ENCODE measurements at regions not wholly inside any gene's neighbourhood (a gene's known extent, or its start where the extent isn't known, plus 50 kb on each side); places are given as distances from the start of the nearest gene placed in this dataset.

DNA sequence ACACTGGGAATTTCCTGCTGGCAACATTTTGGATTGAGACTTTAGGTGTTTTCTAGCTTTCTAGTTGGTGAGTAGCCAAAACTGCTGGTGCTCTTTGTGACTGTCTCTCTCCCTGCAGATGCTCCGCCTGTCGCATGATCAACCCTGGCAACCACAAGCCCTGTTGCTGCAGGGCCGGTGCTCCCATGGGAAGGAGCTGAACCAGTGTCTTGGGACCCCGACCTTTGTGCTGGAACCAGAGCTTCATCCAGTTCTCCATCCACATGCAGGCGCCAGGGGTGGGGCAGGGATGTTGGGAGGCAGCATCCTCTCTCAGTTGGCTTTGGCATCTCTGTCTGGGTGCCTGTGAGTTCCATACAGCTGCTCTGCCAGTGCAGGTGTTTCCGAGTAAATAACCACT, 306.2 kb upstream of the MKI67 start:
- Mint-ChIP-seq H3K4me3 (no peak overlapping the region), H3K27ac (no peak overlapping the region), H3K4me1 (no peaks in the 10 kb centered on the region), H3K27me3 (peaks cover 0 to 28% (median under 1%) of the 10 kb centered on the region in 5 donors), H3K9me3 (peaks cover 0 to 6% (median 0%) of the 10 kb centered on the region in 11 donors), H3K36me3 (no peaks in the 10 kb centered on the region)
- no peaks in the 10 kb centered on the region for H3K9me3 ChIP-seq (ENCODE audit: control insufficient read depth in 2 of 3, low read length in 3 of 3)
- no peak overlapping the region for H3K27ac ChIP-seq (ENCODE audit: low read depth, low read length)
- no peak overlapping the region for H3K4me3 ChIP-seq (ENCODE audit: low read length)
- H3K36me3 ChIP-seq (ENCODE audit: control insufficient read depth in 2 of 3, insufficient read depth in 3 of 3, low read length in 3 of 3): no peaks in the 10 kb centered on the region
- no peaks in the 10 kb centered on the region for H3K4me1 ChIP-seq (ENCODE audit: control insufficient read depth in 2 of 2, insufficient read depth in 2 of 2, low read length in 2 of 2)
- no peaks in the 10 kb centered on the region for H3K27me3 ChIP-seq (ENCODE audit: control insufficient read depth in 2 of 2, insufficient read depth in 2 of 2, low read length in 2 of 2)
- DNase-seq: no peak
- intact Hi-C loops (cut with micrococcal nuclease): no loop called here
- ChIA-PET POLR2A (no interaction called here), CTCF (no interaction called here)
- ATAC-seq: no peak

DNA sequence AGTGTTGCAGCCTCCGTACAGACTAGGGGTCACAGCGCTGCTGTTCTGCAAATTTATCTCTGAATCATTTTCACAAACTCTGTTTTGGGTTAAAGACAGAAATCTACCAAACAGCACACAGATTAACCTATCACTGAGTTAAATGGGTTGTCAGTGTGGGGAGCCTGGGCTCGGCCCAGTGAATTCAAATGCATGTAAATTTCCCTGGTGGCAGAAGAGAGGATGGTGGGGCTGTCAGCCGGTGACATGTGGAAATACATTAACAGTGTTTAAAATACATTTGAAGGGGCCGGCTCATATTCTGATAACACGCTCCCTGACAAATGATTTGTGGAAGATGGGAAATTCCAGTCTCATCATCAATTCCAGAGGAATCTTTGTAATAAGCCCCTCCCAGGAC, 309.6 kb upstream of the MKI67 start:
- Mint-ChIP-seq H3K4me1 (no peaks in the 10 kb centered on the region), H3K36me3 (no peaks in the 10 kb centered on the region), H3K27ac (no peak overlapping the region), H3K4me3 (no peak overlapping the region), H3K27me3 (peaks cover 0 to 38% (median 4%) of the 10 kb centered on the region in 5 donors), H3K9me3 (peaks cover 0 to 12% (median 0%) of the 10 kb centered on the region in 11 donors)
- no peak overlapping the region for H3K4me3 ChIP-seq (ENCODE audit: low read length)
- no peaks in the 10 kb centered on the region for H3K9me3 ChIP-seq (ENCODE audit: control insufficient read depth in 2 of 3, low read length in 3 of 3)
- DNase-seq: no peak
- no peaks in the 10 kb centered on the region for H3K36me3 ChIP-seq (ENCODE audit: control insufficient read depth in 2 of 3, insufficient read depth in 3 of 3, low read length in 3 of 3)
- no peaks in the 10 kb centered on the region for H3K27me3 ChIP-seq (ENCODE audit: control insufficient read depth in 2 of 2, insufficient read depth in 2 of 2, low read length in 2 of 2)
- no peak for ATAC-seq
- ChIA-PET POLR2A (no interaction called here), CTCF (no interaction called here)
- intact Hi-C loops (cut with micrococcal nuclease): no loop called here
- no peak overlapping the region for H3K27ac ChIP-seq (ENCODE audit: low read depth, low read length)
- H3K4me1 ChIP-seq (ENCODE audit: control insufficient read depth in 2 of 2, insufficient read depth in 2 of 2, low read length in 2 of 2): no peaks in the 10 kb centered on the region

DNA sequence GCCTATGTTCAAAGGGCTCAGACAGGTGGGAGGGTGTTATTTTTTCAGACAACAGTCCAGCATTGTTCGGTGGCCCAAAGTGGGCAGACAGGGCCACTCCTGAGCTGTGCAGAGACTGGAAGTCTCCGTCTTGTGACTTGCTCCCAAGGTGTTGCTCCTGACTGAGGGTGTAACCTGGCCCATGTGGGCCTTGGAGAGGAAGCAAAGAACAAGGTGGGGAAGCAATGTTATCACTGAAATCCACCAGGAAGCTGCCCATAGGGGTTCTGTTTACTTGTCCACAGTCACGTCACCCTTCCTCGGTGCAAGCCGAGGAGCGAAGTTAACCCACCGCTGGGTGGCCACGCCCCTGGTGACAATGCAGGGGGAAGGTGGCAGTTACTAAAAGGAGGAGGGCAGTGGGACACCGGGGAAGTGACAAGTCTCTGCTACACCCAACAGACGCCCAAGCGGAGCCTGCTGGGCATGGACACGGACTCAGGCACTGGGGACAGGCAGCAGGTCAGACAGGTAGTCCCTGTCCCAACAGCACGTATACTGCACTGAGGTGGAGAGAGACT, 311.6 kb upstream of the MKI67 start:
- Histone ChIP-seq H3K27me3 (ENCODE audit: control insufficient read depth in 2 of 2, insufficient read depth in 2 of 2, low read length in 2 of 2) (no peaks in the 10 kb centered on the region), H3K27ac (ENCODE audit: low read depth, low read length) (no peak overlapping the region), H3K9me3 (ENCODE audit: control insufficient read depth in 2 of 3, low read length in 3 of 3) (no peaks in the 10 kb centered on the region), H3K4me1 (ENCODE audit: control insufficient read depth in 2 of 2, insufficient read depth in 2 of 2, low read length in 2 of 2) (no peaks in the 10 kb centered on the region), H3K36me3 (ENCODE audit: control insufficient read depth in 2 of 3, insufficient read depth in 3 of 3, low read length in 3 of 3) (no peaks in the 10 kb centered on the region), H3K4me3 (ENCODE audit: low read length) (no peak overlapping the region)
- no peak for DNase-seq
- no peaks in the 10 kb centered on the region for H3K36me3 Mint-ChIP-seq
- ChIA-PET POLR2A (no interaction called here), CTCF (no interaction called here)
- no peak overlapping the region for H3K27ac Mint-ChIP-seq
- H3K4me1 Mint-ChIP-seq: no peaks in the 10 kb centered on the region
- peaks cover 0 to 13% (median 0%) of the 10 kb centered on the region in 11 donors for H3K9me3 Mint-ChIP-seq
- ATAC-seq: no peak
- intact Hi-C loops (cut with micrococcal nuclease): no loop called here
- H3K4me3 Mint-ChIP-seq: no peak overlapping the region
- H3K27me3 Mint-ChIP-seq: peaks cover 0 to 49% (median 8%) of the 10 kb centered on the region in 5 donors

DNA sequence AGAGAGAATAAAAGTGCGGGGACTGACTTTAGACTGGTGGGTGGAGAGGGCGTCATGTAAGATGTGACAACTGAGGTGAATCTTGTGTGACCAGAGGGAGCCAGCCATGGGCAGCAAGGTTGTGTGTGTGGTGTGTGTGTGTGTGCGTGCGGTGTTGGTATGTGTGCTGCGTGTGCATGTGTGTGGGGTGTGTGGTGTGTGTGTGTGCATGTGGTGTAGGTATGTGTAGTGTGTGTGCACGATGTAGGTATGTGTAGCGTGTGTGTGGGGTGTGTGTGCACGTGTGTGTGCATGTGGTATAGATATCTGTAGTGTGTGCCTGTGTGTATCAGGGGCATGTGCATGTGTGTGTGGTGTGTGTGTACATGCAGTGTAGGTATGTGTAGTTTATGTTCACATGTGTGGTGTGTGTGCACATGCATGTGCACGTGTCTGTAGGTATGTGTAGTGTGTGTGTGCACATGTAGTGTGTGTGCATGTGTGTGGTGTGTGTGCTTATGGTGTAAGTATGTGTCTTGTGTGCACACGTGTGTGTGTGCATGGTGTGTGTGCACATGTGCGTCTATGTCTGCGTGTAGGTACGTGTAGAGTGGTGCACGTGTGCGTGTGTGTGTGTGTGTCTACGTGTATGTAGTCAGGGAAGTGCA, 312.3 kb upstream of the MKI67 start:
- Mint-ChIP-seq H3K27me3 (peaks cover 0 to 49% (median 8%) of the 10 kb centered on the region in 5 donors), H3K27ac (no peak overlapping the region), H3K4me1 (no peaks in the 10 kb centered on the region), H3K4me3 (no peak overlapping the region), H3K9me3 (peaks cover 0 to 13% (median 0%) of the 10 kb centered on the region in 11 donors), H3K36me3 (no peaks in the 10 kb centered on the region)
- no peaks in the 10 kb centered on the region for H3K36me3 ChIP-seq (ENCODE audit: control insufficient read depth in 2 of 3, insufficient read depth in 3 of 3, low read length in 3 of 3)
- H3K27me3 ChIP-seq (ENCODE audit: control insufficient read depth in 2 of 2, insufficient read depth in 2 of 2, low read length in 2 of 2): no peaks in the 10 kb centered on the region
- DNase-seq (no peak), ATAC-seq (peak; percentile 34)
- no peaks in the 10 kb centered on the region for H3K9me3 ChIP-seq (ENCODE audit: control insufficient read depth in 2 of 3, low read length in 3 of 3)
- no peaks in the 10 kb centered on the region for H3K4me1 ChIP-seq (ENCODE audit: control insufficient read depth in 2 of 2, insufficient read depth in 2 of 2, low read length in 2 of 2)
- H3K4me3 ChIP-seq (ENCODE audit: low read length): no peak overlapping the region
- intact Hi-C loops (cut with micrococcal nuclease): no loop called here
- CTCF ChIA-PET: no interaction called here
- H3K27ac ChIP-seq (ENCODE audit: low read depth, low read length): no peak overlapping the region
- POLR2A ChIA-PET: no interaction called here

DNA sequence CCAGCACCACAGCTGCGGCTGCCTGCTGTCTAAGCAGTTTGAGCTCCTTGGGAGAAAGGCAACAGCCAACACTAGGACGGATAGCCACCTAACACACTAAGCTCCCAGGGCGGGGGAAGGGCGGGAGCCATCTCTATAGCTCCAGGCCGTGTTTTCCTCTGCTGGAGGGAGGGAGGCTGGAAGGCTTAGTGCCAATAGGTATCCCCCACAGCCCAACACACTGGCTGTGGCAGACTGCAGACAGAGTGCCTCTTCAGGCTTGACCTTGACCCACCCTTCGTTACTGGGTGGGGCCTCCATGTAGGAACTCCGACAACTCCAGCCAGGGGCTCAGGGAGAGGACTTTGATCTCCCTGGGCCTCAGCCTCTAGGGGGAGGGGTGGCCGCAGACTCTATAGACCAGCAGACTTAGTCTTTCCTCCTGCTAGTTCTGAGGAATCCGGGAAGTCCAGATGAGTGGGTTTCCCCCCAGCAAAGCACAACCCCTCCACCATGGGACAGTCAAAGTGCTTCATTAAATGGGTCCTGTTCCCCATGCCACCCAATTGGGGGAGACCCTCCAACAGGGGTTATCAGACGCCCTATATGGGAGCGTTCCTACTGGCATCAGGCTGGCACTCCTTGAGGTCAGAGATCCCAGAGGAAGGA, 314.4 kb upstream of the MKI67 start:
- no peaks in the 10 kb centered on the region for H3K4me1 ChIP-seq (ENCODE audit: control insufficient read depth in 2 of 2, insufficient read depth in 2 of 2, low read length in 2 of 2)
- H3K27me3 ChIP-seq (ENCODE audit: control insufficient read depth in 2 of 2, insufficient read depth in 2 of 2, low read length in 2 of 2): no peaks in the 10 kb centered on the region
- no peaks in the 10 kb centered on the region for H3K4me1 Mint-ChIP-seq
- no peak overlapping the region for H3K27ac ChIP-seq (ENCODE audit: low read depth, low read length)
- CTCF ChIA-PET: no interaction called here
- H3K36me3 Mint-ChIP-seq: no peaks in the 10 kb centered on the region
- H3K4me3 ChIP-seq (ENCODE audit: low read length): no peak overlapping the region
- H3K36me3 ChIP-seq (ENCODE audit: control insufficient read depth in 2 of 3, insufficient read depth in 3 of 3, low read length in 3 of 3): no peaks in the 10 kb centered on the region
- intact Hi-C loops (cut with micrococcal nuclease): no loop called here
- peaks cover 0 to 36% (median 8%) of the 10 kb centered on the region in 5 donors for H3K27me3 Mint-ChIP-seq
- no peaks in the 10 kb centered on the region for H3K9me3 ChIP-seq (ENCODE audit: control insufficient read depth in 2 of 3, low read length in 3 of 3)
- POLR2A ChIA-PET: no interaction called here
- H3K9me3 Mint-ChIP-seq: peaks cover 0 to 13% (median 0%) of the 10 kb centered on the region in 11 donors
- ATAC-seq (no peak), DNase-seq (no peak)
- no peak overlapping the region for H3K27ac Mint-ChIP-seq
- H3K4me3 Mint-ChIP-seq: no peak overlapping the region

DNA sequence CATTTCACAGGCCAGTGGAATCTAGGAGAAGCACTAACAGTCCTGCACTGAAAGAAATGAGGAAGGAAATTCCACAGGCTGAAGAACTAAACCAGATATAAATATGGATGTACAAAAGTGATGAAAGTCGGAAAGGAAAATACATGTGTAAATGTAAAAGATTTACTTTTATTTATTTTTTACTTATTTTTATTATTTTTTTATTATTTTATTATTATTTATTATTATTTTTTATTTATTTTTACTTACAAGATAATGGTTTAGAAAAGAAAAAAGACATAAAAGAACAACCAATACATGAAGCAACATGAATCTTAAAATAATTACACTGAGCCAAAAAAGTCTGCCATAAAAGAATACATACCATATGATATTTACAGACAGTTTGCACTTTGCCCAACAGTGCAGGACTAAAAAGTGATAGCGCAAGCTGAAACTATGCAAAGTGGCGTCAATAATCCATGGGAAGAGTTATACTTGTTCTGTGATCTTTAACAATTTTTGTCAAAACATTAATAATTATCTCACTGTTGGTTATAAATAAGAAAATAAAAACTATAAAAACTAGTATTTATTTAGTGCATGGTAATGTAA, 317.8 kb upstream of the MKI67 start:
- Histone ChIP-seq H3K27ac (ENCODE audit: low read depth, low read length) (no peak overlapping the region), H3K4me3 (ENCODE audit: low read length) (no peak overlapping the region), H3K27me3 (ENCODE audit: control insufficient read depth in 2 of 2, insufficient read depth in 2 of 2, low read length in 2 of 2) (no peaks in the 10 kb centered on the region), H3K36me3 (ENCODE audit: control insufficient read depth in 2 of 3, insufficient read depth in 3 of 3, low read length in 3 of 3) (no peaks in the 10 kb centered on the region), H3K9me3 (ENCODE audit: control insufficient read depth in 2 of 3, low read length in 3 of 3) (no peaks in the 10 kb centered on the region), H3K4me1 (ENCODE audit: control insufficient read depth in 2 of 2, insufficient read depth in 2 of 2, low read length in 2 of 2) (no peaks in the 10 kb centered on the region)
- ChIA-PET POLR2A (no interaction called here), CTCF (interaction anchor here (0.6 kb wide), 1 partner anchor 1249 kb away, joined by 3 read pairs; no protein-coding TSS in a partner anchor)
- Mint-ChIP-seq H3K27ac (no peak overlapping the region), H3K27me3 (peaks cover 0 to 24% (median 4%) of the 10 kb centered on the region in 5 donors), H3K4me1 (no peaks in the 10 kb centered on the region), H3K36me3 (no peaks in the 10 kb centered on the region), H3K9me3 (peaks cover 0 to 6% (median 0%) of the 10 kb centered on the region in 11 donors), H3K4me3 (no peak overlapping the region)
- intact Hi-C loops (cut with micrococcal nuclease): no loop called here
- ATAC-seq (no peak), DNase-seq (no peak)
